H1 (cell line): ENCODE measurements at regions not wholly inside any gene's neighbourhood (a gene's known extent, or its start where the extent isn't known, plus 50 kb on each side); places are given as distances from the start of the nearest gene placed in this dataset.

Experiments used
- CTCF ChIA-PET: fragments of 300-600 bp; sonication (Branson Sonifier 250); formaldehyde crosslinking; loops from one replicate; lab custom pipeline; 2021; ENCODE audit not compliant: partially characterized antibody; lab: Charles Lee
- POLR2A ChIA-PET: fragments of 300-600 bp; sonication (Branson Sonifier 250); formaldehyde crosslinking; loops from one replicate; lab custom pipeline; 2021; ENCODE audit warnings: inconsistent platforms; ENCODE audit not compliant: partially characterized antibody; lab: Charles Lee
- DNase-seq, 2 experiments: peaks; one replicate each; pipeline versions ENCODE4 v3.0.0 to v3.0.0-alpha.2; 2010 to 2022; ENCODE audit warnings: low spot score in 2 of 2, low read depth in 1 of 2, mixed read lengths in 1 of 2
- FAIRE-seq: peaks from 2 replicates; lab custom pipeline; 2011; peaks lifted over from hg19 to GRCh38; lab: Jason Lieb, UNC
- H2AFZ ChIP-seq: 2 replicates; pipeline ENCODE4 v1.8.1; 2012; ENCODE audit warnings: low read length, inconsistent platforms
- H2AK5ac ChIP-seq: 2 replicates; pipeline ENCODE4 v1.6.1; 2013; ENCODE audit warnings: low read depth, low read length
- H2BK120ac ChIP-seq: replicated peaks from 2 replicates; pipeline ENCODE3; 2013; ENCODE audit warnings: low read depth, low read length, inconsistent platforms
- H2BK12ac ChIP-seq: 2 replicates; pipeline ENCODE4 v1.6.1; 2013; ENCODE audit warnings: low read depth, low read length
- H2BK15ac ChIP-seq: 2 replicates; pipeline ENCODE4 v1.6.1; 2013; ENCODE audit warnings: low read length
- H2BK20ac ChIP-seq: 2 replicates; pipeline ENCODE4 v1.6.1; 2013; ENCODE audit warnings: low read length
- H2BK5ac ChIP-seq: 2 replicates; pipeline ENCODE4 v1.6.1; 2013; ENCODE audit warnings: low read depth, low read length
- H3K14ac ChIP-seq: 2 replicates; pipeline ENCODE4 v1.6.1; 2013; ENCODE audit warnings: inconsistent platforms; ENCODE audit not compliant: insufficient read length
- H3K18ac ChIP-seq: 2 replicates; pipeline ENCODE4 v1.6.1; 2013; ENCODE audit warnings: low read length; ENCODE audit errors: extremely low read depth
- H3K23ac ChIP-seq: 2 replicates; pipeline ENCODE4 v1.6.1; 2013; ENCODE audit warnings: inconsistent platforms; ENCODE audit not compliant: insufficient read length
- H3K23me2 ChIP-seq: 2 replicates; pipeline ENCODE4 v1.6.1; 2013; ENCODE audit warnings: low read depth, low read length
- H3K27ac ChIP-seq: 2 replicates; pipeline ENCODE4 v1.6.1; 2011; ENCODE audit warnings: low read depth, low read length, inconsistent platforms
- H3K27me3 ChIP-seq, 4 experiments: replicated peaks in 1 of 4; 1 replicate in 1 of 4; 2 replicates in 3 of 4; pipeline versions ENCODE4 v1.6.1 to v1.8.1; 2011 to 2013; ENCODE audit warnings: low read length in 3 of 4, mild to moderate bottlenecking in 3 of 4, inconsistent platforms in 2 of 4, mixed read lengths in 2 of 4, moderate library complexity in 1 of 4; ENCODE audit not compliant: control insufficient read depth in 3 of 4, insufficient read depth in 3 of 4; ENCODE audit errors: extremely low read depth in 1 of 4
- H3K36me3 ChIP-seq, 4 experiments: 2 replicates each; pipeline versions ENCODE4 v1.6.1 to v1.8.1; 2011 to 2013; ENCODE audit warnings: mild to moderate bottlenecking in 4 of 4, low read length in 3 of 4, moderate library complexity in 2 of 4, control low read depth in 1 of 4, inconsistent platforms in 1 of 4; ENCODE audit not compliant: insufficient read depth in 4 of 4, control insufficient read depth in 2 of 4
- H3K4ac ChIP-seq: replicated peaks from 2 replicates; pipeline ENCODE3; 2013; ENCODE audit warnings: low read length, low read depth, mixed read lengths, inconsistent platforms; ENCODE audit not compliant: insufficient read length
- H3K4me1 ChIP-seq, 4 experiments: replicated peaks in 1 of 4; 1 replicate in 1 of 4; 2 replicates in 3 of 4; pipeline versions ENCODE4 v1.6.1 to v1.8.1; 2011 to 2013; ENCODE audit warnings: low read length in 3 of 4, inconsistent platforms in 2 of 4, mixed read lengths in 1 of 4; ENCODE audit not compliant: insufficient read depth in 4 of 4, control insufficient read depth in 3 of 4
- H3K4me2 ChIP-seq, 2 experiments: 2 replicates each; pipeline versions ENCODE4 v1.6.1 to v1.8.1; 2011 to 2013; ENCODE audit warnings: low read depth in 2 of 2, low read length in 2 of 2, control low read depth in 1 of 2, inconsistent platforms in 1 of 2, mild to moderate bottlenecking in 1 of 2; ENCODE audit not compliant: insufficient read depth in 1 of 2
- H3K4me3 ChIP-seq, 4 experiments: fragments of 200-600, 300-600 bp in 1 of 4; sonication (generic), shearing (Covaris generic), sonication (Bioruptor Twin) in 1 of 4; 2 replicates each; pipeline versions ENCODE4 v1.5.1 to v1.8.1; 2011 to 2016; ENCODE audit warnings: low read length in 4 of 4, low read depth in 3 of 4, control low read depth in 2 of 4, inconsistent platforms in 2 of 4, mild to moderate bottlenecking in 2 of 4, mixed read lengths in 1 of 4, moderate library complexity in 1 of 4; ENCODE audit not compliant: insufficient read depth in 2 of 4; ENCODE audit errors: extremely low read depth in 1 of 4
- H3K56ac ChIP-seq: replicated peaks from 2 replicates; pipeline ENCODE3; 2013; ENCODE audit warnings: low read depth, mild to moderate bottlenecking, mixed read lengths, low read length, inconsistent platforms; ENCODE audit not compliant: insufficient read length
- H3K79me1 ChIP-seq: 2 replicates; pipeline ENCODE4 v1.6.1; 2013; ENCODE audit warnings: low read depth, low read length, control low read depth
- H3K79me2 ChIP-seq, 2 experiments: 2 replicates each; pipeline versions ENCODE4 v1.6.1 to v1.8.1; 2012 to 2013; ENCODE audit warnings: low read length in 2 of 2, mild to moderate bottlenecking in 2 of 2, inconsistent platforms in 1 of 2; ENCODE audit not compliant: insufficient read depth in 2 of 2, control insufficient read depth in 1 of 2
- H3K9ac ChIP-seq, 4 experiments: replicated peaks in 1 of 4; 1 replicate in 1 of 4; 2 replicates in 3 of 4; pipeline versions ENCODE4 v1.6.1 to v1.8.1; 2011 to 2013; ENCODE audit warnings: low read depth in 3 of 4, low read length in 3 of 4, control low read depth in 2 of 4, mild to moderate bottlenecking in 2 of 4, moderate library complexity in 2 of 4, inconsistent platforms in 1 of 4; ENCODE audit errors: extremely low read depth in 1 of 4
- H3K9me3 ChIP-seq, 2 experiments: 2 replicates each; pipeline versions ENCODE4 v1.6.1 to v1.8.1; 2012 to 2013; ENCODE audit warnings: mild to moderate bottlenecking in 2 of 2, moderate library complexity in 2 of 2, control low read depth in 1 of 2, inconsistent platforms in 1 of 2, low read depth in 1 of 2, low read length in 1 of 2, mixed read lengths in 1 of 2; ENCODE audit not compliant: insufficient read depth in 2 of 2
- H4K20me1 ChIP-seq, 2 experiments: replicated peaks in 1 of 2; 2 replicates each; pipeline versions ENCODE3 to v1.8.1; 2011 to 2013; ENCODE audit warnings: inconsistent platforms in 2 of 2, low read length in 2 of 2, mild to moderate bottlenecking in 1 of 2; ENCODE audit not compliant: insufficient read depth in 2 of 2, control insufficient read depth in 1 of 2
- H4K5ac ChIP-seq: 2 replicates; pipeline ENCODE4 v1.6.1; 2013; ENCODE audit warnings: low read length, low read depth, mixed read lengths, inconsistent platforms; ENCODE audit not compliant: insufficient read length
- H4K8ac ChIP-seq: 2 replicates; pipeline ENCODE4 v1.8.0; 2013; ENCODE audit warnings: mild to moderate bottlenecking, moderate library complexity, low read length, inconsistent platforms; ENCODE audit not compliant: insufficient read depth; ENCODE audit errors: extremely low read depth
- H4K91ac ChIP-seq: replicated peaks from 2 replicates; pipeline ENCODE3; 2013; ENCODE audit warnings: low read length, mixed read lengths, inconsistent platforms; ENCODE audit not compliant: insufficient read length
- HDAC6 ChIP-seq: IDR thresholded peaks from one replicate; pipeline ENCODE4 v1.7.1; 2012; ENCODE audit warnings: low read depth, mild to moderate bottlenecking, inconsistent platforms, low read length, moderate library complexity
- WGBS, 2 experiments: shearing (Covaris generic) in 1 of 2; methylation state at CpG; one replicate each; pipeline versions ENCODE4 v1.1.6 to v1.1.7; 2013 to 2015; ENCODE audit warnings: low lambda C conversion rate in 2 of 2, mixed read lengths in 2 of 2, inconsistent platforms in 1 of 2, low coverage in 1 of 2, missing lambda C conversion rate in 1 of 2; ENCODE audit not compliant: insufficient replicate concordance in 2 of 2, insufficient coverage in 1 of 2, insufficient read length in 1 of 2; ENCODE audit errors: extremely low coverage in 1 of 2, missing lambda C conversion rate in 1 of 2; 5-methylcytosine and 5-hydroxymethylcytosine counted together

- ChIA-PET CTCF (no interaction called here), POLR2A (no interaction called here)
- H2AK5ac ChIP-seq = no peak overlapping the region
- no peaks in the 10 kb centered on the region for H3K79me2 ChIP-seq
- H3K4me2 ChIP-seq = peak overlapping the region; percentile 16 to 19; a peak in 2 of 4 replicates
- H3K14ac ChIP-seq = no peak overlapping the region
- no peak overlapping the region for H4K8ac ChIP-seq
- H3K4me1 ChIP-seq = peaks cover 2 to 12% (median 9%) of the 10 kb centered on the region in 4 experiments
- H3K4me3 ChIP-seq = no peak overlapping the region; a peak in 1 of 8 replicates
- no peaks in the 10 kb centered on the region for H4K20me1 ChIP-seq
- WGBS, 2 experiments = 62% methylated on average over 5 of the region's 5 CpGs; no CpG with 5 or more reads in 1 of the 2 experiments
- H3K9me3 ChIP-seq = no peaks in the 10 kb centered on the region
- H3K4ac ChIP-seq = no peak overlapping the region
- H3K36me3 ChIP-seq = no peaks in the 10 kb centered on the region
- no peak overlapping the region for H3K27ac ChIP-seq
- no peak overlapping the region for H3K23ac ChIP-seq
- FAIRE-seq (peak; percentile 28), DNase-seq (no peak)
- no peak overlapping the region for H2BK15ac ChIP-seq
- no peak overlapping the region for H4K91ac ChIP-seq
- H3K18ac ChIP-seq = peak overlapping the region; percentile 76
- no peaks in the 10 kb centered on the region for H3K23me2 ChIP-seq
- H3K9ac ChIP-seq = no peak overlapping the region
- H2BK5ac ChIP-seq = no peak overlapping the region; the same call in 1 of the 2 replicates
- no peaks in the 10 kb centered on the region for H3K79me1 ChIP-seq
- H3K27me3 ChIP-seq = no peaks in the 10 kb centered on the region
- no peak overlapping the region for H4K5ac ChIP-seq
- no peak overlapping the region for H2BK20ac ChIP-seq
- H2AFZ ChIP-seq = no peak overlapping the region
- H2BK120ac ChIP-seq = no peak overlapping the region
- H3K56ac ChIP-seq = no peak overlapping the region
- peak overlapping the region; percentile 32; the same call in 1 of the 2 replicates for H2BK12ac ChIP-seq
- no peak for TF ChIP-seq HDAC6
These were observed 474.1 kb downstream of the ETNK1 start for GRCh38 chr12:23099104-23099503.
